ENCODE measurements at regions not wholly inside any gene's neighbourhood (a gene's known extent, or its start where the extent isn't known, plus 50 kb on each side); places are given as distances from the start of the nearest gene placed in this dataset.

DNA sequence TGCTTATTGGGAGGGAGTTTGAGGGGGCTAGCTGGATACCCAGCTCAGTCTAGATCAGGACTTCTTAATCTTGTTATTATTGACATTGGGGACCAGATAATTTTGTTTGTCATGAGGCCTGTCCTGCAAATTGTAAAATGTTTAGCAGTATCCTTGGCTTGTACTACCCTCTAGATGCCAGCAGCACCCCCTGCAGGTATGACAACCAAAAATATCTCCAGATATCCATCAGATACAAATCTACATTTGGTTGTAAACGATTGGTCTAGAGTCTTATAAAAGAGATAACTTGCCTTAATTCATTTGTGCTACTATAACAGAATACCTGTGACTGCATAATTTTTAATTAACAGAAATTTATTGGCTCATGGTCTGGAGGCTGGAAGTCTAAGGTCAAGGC, 1232.2 kb downstream of the XPNPEP1 start:
- no peaks in the 10 kb centered on the region for H3K27me3 Mint-ChIP-seq (ENCODE audit: insufficient read depth, unreplicated experiment)
- H3K27ac Mint-ChIP-seq (ENCODE audit: low read depth, unreplicated experiment), result no peak overlapping the region
- no peaks in the 10 kb centered on the region for H3K9me3 Mint-ChIP-seq (ENCODE audit: unreplicated experiment)
- POLR2A ChIA-PET, result no interaction called here
- intact Hi-C loops (cut with micrococcal nuclease), result no loop called here
- no peak overlapping the region for H3K4me3 Mint-ChIP-seq (ENCODE audit: unreplicated experiment)
- H3K4me1 Mint-ChIP-seq (ENCODE audit: insufficient read depth, unreplicated experiment), result no peaks in the 10 kb centered on the region
- no TSS peak for BruUV-seq (replicated peaks)
- H3K36me3 Mint-ChIP-seq (ENCODE audit: insufficient read depth, unreplicated experiment), result no peaks in the 10 kb centered on the region
- no peak for DNase-seq (ENCODE audit: unreplicated experiment)
- no peak for TF ChIP-seq CTCF (IDR thresholded peaks at IDR 0.05; ENCODE audit: unreplicated experiment)
- CTCF ChIA-PET, result interaction anchor here (1.2 kb wide), 1 partner anchor 221 kb away, joined by 3 read pairs; no protein-coding TSS in a partner anchor

DNA sequence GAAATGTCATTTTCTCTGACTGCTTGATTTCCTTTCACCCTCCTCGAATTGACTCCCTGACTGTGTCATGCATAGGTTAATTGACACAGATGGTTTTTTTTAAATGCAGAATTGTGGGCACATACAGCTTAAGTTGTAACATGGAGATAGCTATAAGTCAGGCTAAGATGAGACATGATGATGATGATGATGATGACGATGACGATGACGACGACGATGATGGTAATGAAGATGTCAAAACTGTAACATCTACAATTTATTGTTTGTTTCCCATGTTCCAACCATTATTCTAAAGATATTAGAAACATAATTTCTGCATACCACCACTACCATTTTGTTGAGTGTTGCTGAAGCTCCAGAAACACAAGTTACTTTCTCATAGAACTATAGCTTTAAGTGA, 1232.8 kb downstream of the XPNPEP1 start:
- Mint-ChIP-seq H3K9me3 (ENCODE audit: unreplicated experiment) (no peaks in the 10 kb centered on the region), H3K4me3 (ENCODE audit: unreplicated experiment) (no peak overlapping the region), H3K27ac (ENCODE audit: low read depth, unreplicated experiment) (no peak overlapping the region), H3K36me3 (ENCODE audit: insufficient read depth, unreplicated experiment) (no peaks in the 10 kb centered on the region), H3K27me3 (ENCODE audit: insufficient read depth, unreplicated experiment) (no peaks in the 10 kb centered on the region), H3K4me1 (ENCODE audit: insufficient read depth, unreplicated experiment) (no peaks in the 10 kb centered on the region)
- DNase-seq (ENCODE audit: unreplicated experiment), result no peak
- no TSS peak for BruUV-seq (replicated peaks)
- no peak for TF ChIP-seq CTCF (IDR thresholded peaks at IDR 0.05; ENCODE audit: unreplicated experiment)
- intact Hi-C loops (cut with micrococcal nuclease), result no loop called here
- CTCF ChIA-PET, result interaction anchor here (1.2 kb wide), 1 partner anchor 221 kb away, joined by 3 read pairs; no protein-coding TSS in a partner anchor
- POLR2A ChIA-PET, result no interaction called here

DNA sequence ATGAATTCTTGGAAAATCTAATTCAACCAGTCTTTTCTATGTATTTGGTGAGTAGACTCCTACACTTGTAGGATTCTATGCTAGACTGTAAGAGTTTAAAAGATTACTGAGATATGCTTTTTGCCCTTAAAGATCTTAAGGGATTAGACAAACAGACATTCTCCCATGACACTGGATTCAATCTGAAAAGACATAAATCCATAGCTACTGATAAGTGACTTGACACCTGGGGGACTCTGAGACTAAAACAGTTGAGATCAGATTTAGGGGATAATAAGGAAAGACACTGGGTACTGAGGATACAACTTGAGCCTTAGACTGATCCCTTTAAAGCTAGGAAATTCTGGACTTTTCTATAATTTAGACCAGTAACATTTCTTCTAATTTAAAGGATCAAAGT, 1233.4 kb downstream of the XPNPEP1 start:
- H3K4me3 Mint-ChIP-seq (ENCODE audit: unreplicated experiment), result no peak overlapping the region
- H3K4me1 Mint-ChIP-seq (ENCODE audit: insufficient read depth, unreplicated experiment), result no peaks in the 10 kb centered on the region
- no peaks in the 10 kb centered on the region for H3K9me3 Mint-ChIP-seq (ENCODE audit: unreplicated experiment)
- intact Hi-C loops (cut with micrococcal nuclease), result no loop called here
- POLR2A ChIA-PET, result no interaction called here
- H3K36me3 Mint-ChIP-seq (ENCODE audit: insufficient read depth, unreplicated experiment), result no peaks in the 10 kb centered on the region
- BruUV-seq (replicated peaks), result no TSS peak
- no peaks in the 10 kb centered on the region for H3K27me3 Mint-ChIP-seq (ENCODE audit: insufficient read depth, unreplicated experiment)
- CTCF ChIA-PET, result interaction anchor here (1.2 kb wide), 1 partner anchor 222 kb away, joined by 3 read pairs; no protein-coding TSS in a partner anchor
- no peak for DNase-seq (ENCODE audit: unreplicated experiment)
- TF ChIP-seq CTCF (IDR thresholded peaks at IDR 0.05; ENCODE audit: unreplicated experiment), result no peak
- H3K27ac Mint-ChIP-seq (ENCODE audit: low read depth, unreplicated experiment), result no peak overlapping the region

- ChIA-PET POLR2A (no interaction called here), CTCF (no interaction called here)
- peaks cover 6% of the 10 kb centered on the region for H3K4me1 Mint-ChIP-seq (ENCODE audit: insufficient read depth, unreplicated experiment)
- H3K27me3 Mint-ChIP-seq (ENCODE audit: insufficient read depth, unreplicated experiment), result no peaks in the 10 kb centered on the region
- no peak for DNase-seq (ENCODE audit: unreplicated experiment)
- TF ChIP-seq CTCF (IDR thresholded peaks at IDR 0.05; ENCODE audit: unreplicated experiment), result no peak
- no peaks in the 10 kb centered on the region for H3K36me3 Mint-ChIP-seq (ENCODE audit: insufficient read depth, unreplicated experiment)
- H3K4me3 Mint-ChIP-seq (ENCODE audit: unreplicated experiment), result no peak overlapping the region
- BruUV-seq (replicated peaks), result no TSS peak
- H3K27ac Mint-ChIP-seq (ENCODE audit: low read depth, unreplicated experiment), result no peak overlapping the region
- intact Hi-C loops (cut with micrococcal nuclease), result no loop called here
- H3K9me3 Mint-ChIP-seq (ENCODE audit: unreplicated experiment), result no peaks in the 10 kb centered on the region
Measured at GRCh38 chr10:108688314-108688713, 1235.0 kb downstream of the XPNPEP1 start.

All from MCF 10A (cell line).